MM.1S (cell line): ENCODE measurements at regions not wholly inside any gene's neighbourhood (a gene's known extent, or its start where the extent isn't known, plus 50 kb on each side); places are given as distances from the start of the nearest gene placed in this dataset.

ENCODE experiments used
- DNase-seq: peaks from one replicate; pipeline ENCODE4 v3.0.0-alpha.2; 2015
- H2AFZ ChIP-seq: fragments of 300-600 bp; sonication (generic); 2 replicates; pipeline ENCODE4 v1.6.0; 2016; ENCODE audit warnings: antibody characterized with exemption, low read length
- H3F3A ChIP-seq: fragments of 300-600 bp; sonication (generic); 2 replicates; pipeline ENCODE4 v1.6.1; 2016; ENCODE audit warnings: mild to moderate bottlenecking, antibody characterized with exemption, low read length, moderate library complexity, mixed read lengths; ENCODE audit not compliant: insufficient read depth
- H3K27ac ChIP-seq: fragments of 300-600 bp; sonication (generic); 2 replicates; pipeline ENCODE4 v1.5.1; 2016; ENCODE audit warnings: mild to moderate bottlenecking, low read length
- H3K27me3 ChIP-seq: fragments of 300-600 bp; sonication (generic); replicated peaks from 2 replicates; pipeline ENCODE4 v1.6.0; 2016; ENCODE audit warnings: low read length; ENCODE audit not compliant: insufficient read depth
- H3K36me3 ChIP-seq: fragments of 300-600 bp; sonication (generic); replicated peaks from 2 replicates; pipeline ENCODE4 v1.6.1; 2016; ENCODE audit warnings: mild to moderate bottlenecking, low read length, mixed read lengths; ENCODE audit not compliant: insufficient read depth
- H3K4me1 ChIP-seq: fragments of 300-600 bp; sonication (generic); 2 replicates; pipeline ENCODE4 v1.6.1; 2016; ENCODE audit warnings: low read length, mixed read lengths
- H3K4me2 ChIP-seq: fragments of 300-600 bp; sonication (generic); 2 replicates; pipeline ENCODE4 v1.6.0; 2016; ENCODE audit warnings: low read depth, low read length
- H3K4me3 ChIP-seq: fragments of 300-600 bp; sonication (generic); 2 replicates; pipeline ENCODE4 v1.5.1; 2016; ENCODE audit warnings: low read length, mixed read lengths
- H3K79me2 ChIP-seq: fragments of 300-600 bp; sonication (generic); 2 replicates; pipeline ENCODE4 v1.6.1; 2016; ENCODE audit warnings: mixed run types, low read length, mixed read lengths
- H3K9ac ChIP-seq: fragments of 300-600 bp; sonication (generic); 2 replicates; pipeline ENCODE4 v1.6.1; 2016; ENCODE audit warnings: low read length, mixed read lengths
- H3K9me2 ChIP-seq: fragments of 300-600 bp; sonication (generic); replicated peaks from 2 replicates; pipeline ENCODE4 v1.6.1; 2016; ENCODE audit warnings: mild to moderate bottlenecking, low read length, mixed read lengths; ENCODE audit not compliant: insufficient read depth
- H3K9me3 ChIP-seq: fragments of 300-600 bp; sonication (generic); replicated peaks from 2 replicates; pipeline ENCODE4 v1.6.1; 2016; ENCODE audit warnings: mild to moderate bottlenecking, low read length, mixed read lengths; ENCODE audit not compliant: insufficient read depth
- H4K20me1 ChIP-seq: fragments of 300-600 bp; sonication (generic); 2 replicates; pipeline ENCODE4 v1.6.1; 2016; ENCODE audit warnings: mild to moderate bottlenecking, low read length, moderate library complexity, mixed read lengths; ENCODE audit not compliant: insufficient read depth
- EZH2 ChIP-seq: fragments of 300-600 bp; sonication (generic); optimal IDR thresholded peaks from 2 replicates; pipeline ENCODE3; 2017; ENCODE audit warnings: low read depth, mild to moderate bottlenecking, antibody characterized with exemption, low read length, mixed read lengths
- EZH2phosphoT487 ChIP-seq: fragments of 300-600 bp; sonication (generic); IDR thresholded peaks from 2 replicates; pipeline ENCODE4 v1.6.1; 2018; ENCODE audit warnings: antibody characterized with exemption, low read length
- TF ChIP-seq, protein P1 (sequence below): fragments of 300-600 bp; sonication (generic); IDR thresholded peaks from 2 replicates; pipeline ENCODE4 v1.5.1; 2016; ENCODE audit warnings: antibody characterized with exemption, low read length, mixed read lengths

DNA sequence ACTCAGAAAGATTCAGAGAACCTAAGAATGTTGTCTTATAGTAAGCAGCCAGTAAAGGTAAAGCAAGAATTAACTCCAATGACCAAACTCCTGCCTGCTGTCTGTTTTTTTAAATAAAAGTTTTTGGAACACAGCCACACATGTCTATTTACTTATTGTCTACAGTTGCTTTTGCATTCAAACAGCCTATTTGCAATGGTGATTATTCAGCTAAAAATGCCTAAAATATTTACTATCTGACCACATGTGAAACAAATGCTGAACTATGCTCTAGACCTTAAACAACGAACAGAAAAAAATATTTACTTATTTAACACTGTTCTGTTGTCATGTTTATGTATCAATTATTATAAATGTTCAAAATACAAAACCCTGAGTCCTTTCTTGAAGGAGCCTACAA, 1246.6 kb downstream of the FAM181B start:
- Histone ChIP-seq H3K4me1 (no peaks in the 10 kb centered on the region), H3K9ac (no peak overlapping the region), H3K9me3 (no peaks in the 10 kb centered on the region), H4K20me1 (no peaks in the 10 kb centered on the region), H3K9me2 (no peaks in the 10 kb centered on the region), H3F3A (no peaks in the 10 kb centered on the region), H2AFZ (no peak overlapping the region), H3K27ac (no peak overlapping the region), H3K36me3 (no peaks in the 10 kb centered on the region), H3K27me3 (no peaks in the 10 kb centered on the region), H3K4me2 (no peak overlapping the region), H3K4me3 (no peak overlapping the region), H3K79me2 (no peaks in the 10 kb centered on the region)
- TF ChIP-seq EZH2phosphoT487 (no peak), EZH2 (no peak)
- TF ChIP-seq, protein P1, sequence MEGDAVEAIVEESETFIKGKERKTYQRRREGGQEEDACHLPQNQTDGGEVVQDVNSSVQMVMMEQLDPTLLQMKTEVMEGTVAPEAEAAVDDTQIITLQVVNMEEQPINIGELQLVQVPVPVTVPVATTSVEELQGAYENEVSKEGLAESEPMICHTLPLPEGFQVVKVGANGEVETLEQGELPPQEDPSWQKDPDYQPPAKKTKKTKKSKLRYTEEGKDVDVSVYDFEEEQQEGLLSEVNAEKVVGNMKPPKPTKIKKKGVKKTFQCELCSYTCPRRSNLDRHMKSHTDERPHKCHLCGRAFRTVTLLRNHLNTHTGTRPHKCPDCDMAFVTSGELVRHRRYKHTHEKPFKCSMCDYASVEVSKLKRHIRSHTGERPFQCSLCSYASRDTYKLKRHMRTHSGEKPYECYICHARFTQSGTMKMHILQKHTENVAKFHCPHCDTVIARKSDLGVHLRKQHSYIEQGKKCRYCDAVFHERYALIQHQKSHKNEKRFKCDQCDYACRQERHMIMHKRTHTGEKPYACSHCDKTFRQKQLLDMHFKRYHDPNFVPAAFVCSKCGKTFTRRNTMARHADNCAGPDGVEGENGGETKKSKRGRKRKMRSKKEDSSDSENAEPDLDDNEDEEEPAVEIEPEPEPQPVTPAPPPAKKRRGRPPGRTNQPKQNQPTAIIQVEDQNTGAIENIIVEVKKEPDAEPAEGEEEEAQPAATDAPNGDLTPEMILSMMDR = no peak
- no peak for DNase-seq

DNA sequence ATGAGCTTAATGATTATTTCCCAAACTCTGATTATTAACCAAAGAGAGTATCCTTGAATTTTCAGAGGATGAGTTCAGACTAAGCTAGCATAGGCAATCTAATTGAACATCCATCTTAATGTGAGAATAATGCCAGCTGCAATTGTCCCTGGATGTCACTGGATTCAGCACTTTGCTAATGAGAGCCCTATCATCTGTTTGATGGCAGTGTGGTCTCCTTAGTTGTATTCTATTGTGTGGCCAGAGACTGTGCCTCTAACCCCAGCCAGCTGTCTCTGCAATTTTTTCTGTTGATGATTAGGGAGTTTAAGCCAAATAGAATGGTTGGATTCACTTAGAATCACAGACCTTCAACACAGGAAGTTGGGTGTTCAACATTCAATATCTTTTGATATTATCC, 1249.5 kb downstream of the FAM181B start:
- DNase-seq = no peak

DNA sequence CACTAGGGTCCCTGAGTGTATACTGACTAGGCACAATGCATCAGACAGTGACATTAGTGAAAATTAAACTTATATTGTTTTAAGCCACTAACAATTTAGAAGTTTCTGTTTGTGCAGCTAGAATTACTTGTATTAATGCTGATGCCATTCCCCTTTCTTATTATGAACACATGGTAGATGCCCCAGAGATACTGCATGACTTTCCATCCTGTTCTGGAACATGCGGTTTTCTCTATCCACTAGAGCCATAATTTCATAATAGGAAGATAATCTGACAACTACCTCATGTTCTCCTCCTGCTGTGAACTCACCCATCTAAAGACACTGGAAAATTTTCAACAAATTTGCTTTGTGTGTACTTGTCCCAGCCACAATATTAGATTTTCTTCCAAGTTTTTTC, 1256.4 kb downstream of the FAM181B start:
- Histone ChIP-seq H3K79me2 (no peaks in the 10 kb centered on the region), H3K4me2 (no peak overlapping the region), H3F3A (no peaks in the 10 kb centered on the region), H3K9me3 (no peaks in the 10 kb centered on the region), H3K27me3 (no peaks in the 10 kb centered on the region), H3K27ac (no peak overlapping the region), H3K9ac (no peak overlapping the region), H3K9me2 (no peaks in the 10 kb centered on the region), H3K4me3 (no peak overlapping the region), H3K36me3 (no peaks in the 10 kb centered on the region), H3K4me1 (no peaks in the 10 kb centered on the region), H2AFZ (no peak overlapping the region), H4K20me1 (no peaks in the 10 kb centered on the region)
- DNase-seq = no peak
- TF ChIP-seq, protein P1 = no peak
- TF ChIP-seq EZH2 (no peak), EZH2phosphoT487 (no peak)

More for the DNA sequence above, 1249.5 kb downstream of the FAM181B start:
- Histone ChIP-seq H3K27me3 (no peaks in the 10 kb centered on the region), H3K4me3 (no peak overlapping the region), H2AFZ (no peak overlapping the region), H3K9ac (no peak overlapping the region), H3K9me3 (no peaks in the 10 kb centered on the region), H3K36me3 (no peaks in the 10 kb centered on the region), H3K9me2 (no peaks in the 10 kb centered on the region), H3K4me2 (no peak overlapping the region), H3K79me2 (no peaks in the 10 kb centered on the region), H3F3A (no peaks in the 10 kb centered on the region), H3K27ac (no peak overlapping the region), H4K20me1 (no peaks in the 10 kb centered on the region), H3K4me1 (no peaks in the 10 kb centered on the region)
- TF ChIP-seq EZH2 (no peak), EZH2phosphoT487 (no peak)
- TF ChIP-seq, protein P1 = no peak
